NCI-H526 treated with DMSO at 0.1 percent for 48 hours (cell line): ENCODE measurements at regions not wholly inside any gene's neighbourhood (a gene's known extent, or its start where the extent isn't known, plus 50 kb on each side); places are given as distances from the start of the nearest gene placed in this dataset.

ENCODE experiments used
- DNase-seq: peaks from one replicate; lab custom pipeline; 2025; lab: John Stamatoyannopoulos, UW

GRCh38 chr12:31781894-31782540 is 53.2 kb upstream of the AMN1 start:
- no peak for DNase-seq

- DNase-seq = no peak
Observed at GRCh38 chr12:31780096-31780495, 51.3 kb upstream of the AMN1 start.

DNA sequence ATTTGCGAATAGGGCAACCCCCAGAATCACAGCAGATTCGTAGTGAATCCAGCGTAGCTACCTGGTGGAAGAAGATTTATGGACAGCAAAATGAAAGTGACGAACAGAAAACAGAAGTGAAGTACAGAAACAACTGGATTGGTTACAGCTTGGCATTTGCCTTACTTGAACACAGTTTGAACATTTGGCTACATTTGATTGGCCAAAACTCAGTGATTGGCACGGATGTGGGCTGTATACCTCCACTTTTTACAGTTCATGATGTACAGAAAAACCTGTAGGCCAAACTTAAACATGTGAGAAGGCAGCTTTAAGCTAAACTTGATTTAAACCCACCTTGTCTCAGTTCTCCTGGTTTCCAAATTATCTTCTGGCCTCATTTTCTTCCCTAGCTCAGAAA is 49.9 kb upstream of the AMN1 start:
- DNase-seq = no peak
